Femur (tissue), 1 donor: ENCODE measurements at regions not wholly inside any gene's neighbourhood (a gene's known extent, or its start where the extent isn't known, plus 50 kb on each side); places are given as distances from the start of the nearest gene placed in this dataset.
"Not testable (repeated sequence)": the region's sequence is repeated elsewhere in the genome, so short reads cannot be mapped to it uniquely, and the experiment has no call there.

Experiments
- DNase-seq: peaks from one replicate; pipeline ENCODE4 v3.0.0-alpha.2; 2017

- no peak for DNase-seq
Measured at GRCh38 chr4:42205541-42205940, 53.1 kb upstream of the BEND4 start.

GRCh38 chr4:42216664-42217063, 64.2 kb upstream of the BEND4 start:
- peak; percentile 38 for DNase-seq

DNA sequence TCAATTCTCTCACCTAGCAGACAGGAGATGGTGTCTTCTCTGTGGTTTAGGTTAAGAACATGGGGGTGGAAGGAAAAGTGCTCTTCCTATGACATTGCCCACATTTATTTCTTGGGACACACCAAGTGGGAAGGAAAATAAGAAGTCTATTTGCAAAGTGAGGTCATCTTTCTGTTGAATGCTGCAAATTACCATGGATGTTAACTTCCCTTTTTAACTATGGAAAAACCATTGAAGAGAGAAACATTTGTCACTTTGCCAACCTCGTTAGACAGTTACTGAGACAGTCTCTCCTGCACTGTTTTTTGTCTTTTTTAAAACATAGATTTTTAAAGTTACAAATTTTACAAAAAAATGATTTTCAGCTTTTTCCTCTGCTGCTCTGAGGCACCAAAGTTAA, 72.8 kb upstream of the BEND4 start:
- no peak for DNase-seq

DNA sequence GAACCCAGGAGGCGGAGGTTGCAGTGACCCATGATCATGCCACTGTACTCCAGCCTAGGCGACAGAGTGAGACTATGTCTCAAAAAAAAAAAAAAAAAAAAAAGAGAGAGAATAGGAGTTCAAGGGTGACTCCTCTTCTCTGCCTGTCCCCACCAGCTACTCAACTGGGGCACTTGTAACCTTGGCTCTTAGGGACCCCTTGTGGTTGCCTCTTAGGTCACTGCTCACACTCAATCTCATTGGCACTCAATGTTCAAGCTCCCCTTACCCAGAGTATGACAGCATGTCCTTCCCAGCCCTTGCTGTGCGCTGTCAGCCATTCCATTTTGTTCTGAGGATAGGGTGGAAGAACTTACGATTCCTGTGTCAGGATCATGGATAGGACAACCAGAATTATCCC, 82.4 kb upstream of the BEND4 start:
- DNase-seq, result no peak

DNA sequence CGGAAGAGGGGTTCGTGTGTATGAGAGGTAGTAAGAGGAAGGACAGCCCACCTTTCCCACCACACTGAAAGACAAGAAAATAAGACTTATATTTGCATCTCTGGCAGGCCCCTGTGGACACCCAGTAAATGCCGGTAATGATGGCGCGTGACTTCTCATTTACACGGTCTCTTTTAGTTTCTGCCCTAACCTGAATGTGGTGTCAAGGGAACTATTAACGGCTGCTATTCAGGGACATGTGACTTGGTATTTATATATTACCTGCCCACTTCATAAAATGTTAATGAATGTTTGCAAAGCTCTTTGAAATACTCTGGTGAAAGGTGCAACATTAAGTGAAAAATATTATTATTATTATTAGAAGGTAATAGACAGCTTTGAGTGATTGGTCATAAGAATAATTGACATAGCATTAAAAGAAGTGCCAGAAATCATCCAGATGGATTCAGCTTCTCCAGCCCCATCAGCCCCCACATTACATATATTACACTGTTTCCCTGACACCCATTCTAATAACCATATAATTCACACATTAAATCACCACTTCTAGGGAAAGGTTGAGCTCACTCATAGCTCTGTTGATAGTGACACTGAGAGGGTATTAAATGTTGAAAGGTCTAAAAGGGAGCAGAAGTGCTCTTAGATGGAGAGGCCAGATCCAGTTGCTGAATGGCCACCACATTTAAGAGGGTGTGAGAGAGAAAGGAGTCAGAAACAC, 83.0 kb upstream of the BEND4 start:
- no peak for DNase-seq

GRCh38 chr4:42237010-42237409, 84.6 kb upstream of the BEND4 start:
- DNase-seq, result no peak

DNA sequence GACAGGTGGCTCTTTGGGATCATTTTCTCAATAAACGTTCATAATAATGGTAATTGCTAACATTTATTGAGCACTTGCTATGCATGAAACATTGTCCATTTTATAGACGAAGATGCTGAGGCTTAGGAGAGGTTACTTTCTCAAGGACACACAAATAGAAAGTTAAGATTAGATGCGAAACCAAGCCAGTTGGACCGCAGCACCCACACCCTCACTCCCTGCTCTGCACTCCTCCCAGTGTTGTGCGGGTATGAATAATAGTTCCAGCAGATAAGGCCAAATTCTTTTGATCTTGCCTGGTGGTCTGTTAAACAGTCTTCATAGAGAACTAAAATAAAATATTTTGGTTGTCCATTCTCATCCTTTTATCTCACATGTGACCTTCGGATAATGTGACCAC, 85.0 kb upstream of the BEND4 start:
- no peak for DNase-seq

DNA sequence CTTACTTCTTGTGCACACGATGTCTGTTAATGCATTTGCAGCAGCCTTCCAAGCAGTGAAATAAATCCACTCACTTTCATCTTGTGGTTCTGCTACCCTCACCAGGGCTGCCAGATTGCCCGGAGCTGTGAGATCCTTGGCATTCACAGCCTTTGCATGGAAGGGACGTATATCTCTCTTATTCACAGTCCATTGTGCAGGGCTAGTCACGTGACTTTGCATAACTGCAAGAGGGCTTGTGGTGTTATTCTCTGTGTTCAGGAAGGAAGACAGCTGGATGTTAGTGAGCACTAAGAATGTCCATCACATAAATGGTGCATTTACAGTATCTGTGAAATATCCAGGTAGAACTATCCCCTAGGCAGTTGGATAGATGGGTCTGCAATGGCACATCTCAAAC, 96.5 kb upstream of the BEND4 start:
- no peak for DNase-seq

GRCh38 chr4:42252315-42252714, 99.9 kb upstream of the BEND4 start:
- DNase-seq, result no peak

DNA sequence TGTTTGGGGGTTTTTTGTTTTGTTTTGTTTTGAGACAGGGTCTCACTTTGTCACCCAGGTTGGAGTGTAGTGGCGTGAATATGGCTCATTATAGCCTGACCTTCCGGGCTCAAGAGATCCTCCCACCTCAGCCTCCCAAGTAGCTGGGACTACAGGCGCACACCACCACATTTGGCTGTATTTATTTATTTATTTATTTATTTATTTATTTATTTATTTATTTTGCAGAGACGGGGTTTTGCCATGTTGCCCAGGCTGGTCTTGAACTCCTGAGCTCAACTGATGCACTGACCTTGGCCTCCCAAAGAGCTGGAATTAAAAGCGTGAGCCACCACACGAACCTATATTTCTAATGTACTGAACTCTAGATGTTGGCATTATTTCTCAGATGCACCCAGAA, 105.2 kb upstream of the BEND4 start:
- not testable (repeated sequence) for DNase-seq

DNA sequence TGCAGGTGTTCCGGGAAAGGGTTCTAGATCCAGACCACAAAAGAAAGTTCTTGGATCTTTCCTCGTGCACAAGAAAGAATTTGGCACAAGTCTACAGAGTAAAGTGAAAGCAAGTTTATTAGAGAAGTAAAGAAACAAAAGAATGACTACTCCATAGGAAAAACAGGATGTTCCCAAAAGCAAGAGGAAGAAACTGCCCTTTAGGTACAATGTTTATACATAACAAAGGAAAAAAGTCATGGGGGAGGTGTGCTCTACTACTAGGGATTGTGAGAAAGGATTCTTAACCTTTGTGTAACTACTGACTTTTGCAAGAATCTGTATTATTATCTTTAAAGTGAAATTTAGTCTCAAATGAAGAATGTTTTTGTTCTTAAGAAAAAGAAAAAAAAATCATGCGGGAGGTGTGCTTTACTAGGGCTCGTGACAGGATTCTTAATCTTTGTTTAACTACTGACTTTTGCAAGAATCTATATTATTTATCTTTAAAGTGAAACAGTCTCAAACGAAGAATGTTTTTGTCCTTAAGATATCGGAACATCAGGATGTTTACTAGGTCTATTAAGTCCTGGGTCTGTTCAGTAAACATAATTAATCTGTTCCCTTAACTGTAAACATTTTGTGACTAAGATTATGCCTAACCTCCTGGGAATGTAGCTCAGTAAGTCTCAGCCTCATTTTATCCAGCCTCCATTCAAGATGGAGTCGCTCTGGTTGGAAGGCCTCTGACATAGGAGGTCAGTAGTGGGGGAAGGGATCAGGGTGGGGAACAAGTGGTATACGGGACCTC, 110.4 kb upstream of the BEND4 start:
- no peak for DNase-seq

GRCh38 chr4:42265782-42266602, 113.5 kb upstream of the BEND4 start:
- no peak for DNase-seq

- DNase-seq, result no peak
Measured at GRCh38 chr4:42267724-42268123, 115.3 kb upstream of the BEND4 start.

DNA sequence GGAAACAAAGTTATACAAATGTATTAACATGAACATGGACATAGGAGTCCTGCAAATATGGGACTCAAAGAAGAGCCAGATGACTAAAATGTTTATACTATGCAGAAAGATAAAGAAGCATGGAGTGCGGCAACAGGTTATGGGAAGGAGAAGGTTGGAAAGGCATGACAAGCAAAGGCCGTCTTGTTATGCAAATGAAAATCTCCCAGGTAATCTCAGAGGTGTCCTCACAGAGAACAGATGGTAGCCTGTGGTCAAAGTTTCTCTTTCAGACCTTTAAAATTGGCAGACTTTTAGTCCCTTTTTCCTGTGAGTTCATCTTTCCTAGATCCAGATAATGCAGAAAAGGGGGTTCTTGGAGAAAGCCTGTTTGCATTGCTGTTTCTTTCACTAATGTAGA, 116.4 kb upstream of the BEND4 start:
- no peak for DNase-seq

- DNase-seq, result no peak
Measured at GRCh38 chr4:42271096-42271495, 118.6 kb upstream of the BEND4 start.

- DNase-seq, result no peak
Measured at GRCh38 chr4:42277291-42277690, 120.0 kb upstream of the SHISA3 start.

DNA sequence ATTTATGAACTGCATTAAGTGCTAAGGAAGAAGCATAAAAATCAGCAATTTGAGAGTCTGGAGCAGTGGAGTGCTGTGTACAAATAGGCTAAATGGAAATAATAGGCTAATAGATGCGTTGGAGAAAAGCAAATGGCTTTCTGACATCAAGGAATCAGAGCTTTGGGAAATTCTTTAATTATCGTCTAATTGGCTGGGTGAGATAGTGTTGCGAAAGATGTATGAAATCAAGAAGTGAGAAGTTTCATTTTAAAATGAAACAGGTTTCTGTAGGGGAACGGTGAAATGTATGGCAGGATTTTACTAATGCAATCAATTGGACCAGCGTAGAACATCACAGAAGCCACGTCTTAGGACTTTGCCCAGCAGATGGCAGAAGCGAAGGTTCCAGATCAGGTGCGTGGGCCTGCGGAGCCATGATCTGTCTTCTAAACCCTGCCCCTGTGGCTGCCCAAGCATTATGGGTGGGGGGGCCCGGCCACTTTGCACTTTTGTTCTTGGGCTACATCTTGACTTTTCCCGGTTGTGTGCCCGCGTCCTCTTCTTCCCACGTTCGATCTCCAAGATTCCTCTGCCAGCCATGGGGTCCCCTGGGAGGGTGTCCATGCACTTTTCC, 118.5 kb upstream of the SHISA3 start:
- DNase-seq, result no peak

DNA sequence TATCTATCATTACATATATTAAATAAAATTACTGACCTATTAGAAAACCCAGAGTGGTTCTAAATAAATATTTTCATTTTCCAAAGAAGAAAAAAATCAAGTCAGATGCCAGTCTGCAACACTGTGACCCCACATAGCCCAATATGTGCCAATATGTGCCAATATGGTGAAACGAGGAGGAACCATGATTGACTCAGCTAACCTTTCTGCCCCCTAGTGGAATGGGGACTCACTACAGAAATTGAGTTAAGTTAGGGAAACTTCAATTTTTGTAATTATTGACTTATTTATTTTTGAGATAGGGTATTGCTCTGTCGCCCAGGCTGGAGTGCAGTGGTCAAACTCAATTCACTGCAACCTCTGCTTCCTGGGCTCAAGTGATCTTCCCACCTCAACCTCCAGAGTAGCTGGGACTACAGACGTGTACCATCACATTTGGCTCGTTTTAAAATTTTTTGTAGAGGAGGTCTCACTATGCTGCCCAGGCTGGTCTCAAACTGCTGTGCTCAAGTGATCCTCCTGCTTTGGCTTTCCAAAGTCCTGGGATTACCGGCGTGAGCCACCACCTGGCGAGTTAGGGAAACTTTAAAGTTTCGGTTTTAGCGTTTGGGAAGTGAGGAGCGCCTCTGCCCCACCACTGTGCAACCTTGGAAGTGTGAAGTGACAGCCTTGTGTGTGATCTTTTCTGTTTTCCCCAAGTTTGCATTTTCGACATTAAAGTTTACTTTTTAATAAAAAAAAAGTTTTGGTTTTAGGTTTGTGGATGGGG, 116.8 kb upstream of the SHISA3 start:
- DNase-seq, result no peak

DNA sequence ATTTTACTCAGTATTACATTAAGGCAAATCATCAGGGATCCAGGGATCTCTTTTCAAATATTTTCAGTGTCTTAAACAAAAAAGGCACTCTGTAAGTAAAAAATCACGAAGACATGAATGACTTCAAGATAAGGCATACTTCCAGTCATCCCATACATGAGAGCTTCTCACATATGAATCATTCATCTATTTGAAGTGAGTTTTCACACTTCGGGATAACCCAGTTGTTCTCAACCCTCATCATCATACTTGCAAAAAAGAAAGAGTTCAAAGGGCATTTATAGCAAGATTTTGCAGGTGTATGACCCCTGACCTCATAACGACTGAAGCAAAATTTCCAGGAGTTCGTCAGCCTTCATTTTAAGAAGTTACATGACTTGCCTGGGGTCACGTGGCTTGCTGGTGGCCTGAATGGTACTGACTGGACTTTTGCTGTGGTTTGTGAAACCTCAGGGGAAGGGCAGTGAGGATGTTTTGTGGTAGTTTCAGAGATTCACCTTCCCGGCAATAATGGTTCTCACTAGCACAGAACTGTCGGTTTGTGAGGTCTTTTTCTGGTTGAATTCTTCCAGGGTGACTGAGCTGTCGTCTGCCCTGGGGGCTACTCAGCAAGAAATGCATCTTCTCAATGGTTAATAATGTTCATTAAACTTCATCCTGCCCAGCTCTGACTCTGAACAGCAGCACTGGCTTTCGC, 115.8 kb upstream of the SHISA3 start:
- DNase-seq, result no peak

- DNase-seq, result peak; percentile 68
Measured at GRCh38 chr4:42282081-42282901, 115.0 kb upstream of the SHISA3 start.

DNA sequence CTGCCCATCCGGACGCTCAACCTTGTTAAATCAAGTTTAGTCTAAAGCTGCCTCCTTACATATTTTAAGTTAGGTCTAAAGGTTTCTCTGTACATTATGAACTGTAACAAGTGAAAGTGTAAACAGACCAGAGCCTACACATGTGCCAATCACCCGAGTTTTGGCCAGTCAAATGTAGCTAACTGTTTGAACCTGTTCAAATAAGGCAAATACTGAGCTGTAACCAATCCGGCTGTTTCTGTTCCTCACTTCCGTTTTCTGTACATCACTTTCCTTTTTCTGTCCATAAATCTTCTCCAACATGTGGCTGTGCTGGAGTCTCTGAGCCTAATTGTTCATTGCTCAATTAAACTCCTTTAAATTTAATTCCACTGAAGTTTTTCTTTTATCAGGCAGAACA, 113.3 kb upstream of the SHISA3 start:
- no peak for DNase-seq
